ENCODE measurements at regions not wholly inside any gene's neighbourhood (a gene's known extent, or its start where the extent isn't known, plus 50 kb on each side); places are given as distances from the start of the nearest gene placed in this dataset.

GRCh38 chr4:10203851-10204250 is 87.3 kb upstream of the WDR1 start:
- TF ChIP-seq, protein P1, sequence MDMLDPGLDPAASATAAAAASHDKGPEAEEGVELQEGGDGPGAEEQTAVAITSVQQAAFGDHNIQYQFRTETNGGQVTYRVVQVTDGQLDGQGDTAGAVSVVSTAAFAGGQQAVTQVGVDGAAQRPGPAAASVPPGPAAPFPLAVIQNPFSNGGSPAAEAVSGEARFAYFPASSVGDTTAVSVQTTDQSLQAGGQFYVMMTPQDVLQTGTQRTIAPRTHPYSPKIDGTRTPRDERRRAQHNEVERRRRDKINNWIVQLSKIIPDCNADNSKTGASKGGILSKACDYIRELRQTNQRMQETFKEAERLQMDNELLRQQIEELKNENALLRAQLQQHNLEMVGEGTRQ (IDR thresholded peaks at IDR 0.05; ENCODE audit: low read depth, low read length) = no peak
- TF ChIP-seq, protein P2, sequence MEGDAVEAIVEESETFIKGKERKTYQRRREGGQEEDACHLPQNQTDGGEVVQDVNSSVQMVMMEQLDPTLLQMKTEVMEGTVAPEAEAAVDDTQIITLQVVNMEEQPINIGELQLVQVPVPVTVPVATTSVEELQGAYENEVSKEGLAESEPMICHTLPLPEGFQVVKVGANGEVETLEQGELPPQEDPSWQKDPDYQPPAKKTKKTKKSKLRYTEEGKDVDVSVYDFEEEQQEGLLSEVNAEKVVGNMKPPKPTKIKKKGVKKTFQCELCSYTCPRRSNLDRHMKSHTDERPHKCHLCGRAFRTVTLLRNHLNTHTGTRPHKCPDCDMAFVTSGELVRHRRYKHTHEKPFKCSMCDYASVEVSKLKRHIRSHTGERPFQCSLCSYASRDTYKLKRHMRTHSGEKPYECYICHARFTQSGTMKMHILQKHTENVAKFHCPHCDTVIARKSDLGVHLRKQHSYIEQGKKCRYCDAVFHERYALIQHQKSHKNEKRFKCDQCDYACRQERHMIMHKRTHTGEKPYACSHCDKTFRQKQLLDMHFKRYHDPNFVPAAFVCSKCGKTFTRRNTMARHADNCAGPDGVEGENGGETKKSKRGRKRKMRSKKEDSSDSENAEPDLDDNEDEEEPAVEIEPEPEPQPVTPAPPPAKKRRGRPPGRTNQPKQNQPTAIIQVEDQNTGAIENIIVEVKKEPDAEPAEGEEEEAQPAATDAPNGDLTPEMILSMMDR (conservative IDR thresholded peaks at IDR 0.05; ENCODE audit: low read depth, low read length) = no peak
- TF ChIP-seq, protein P3, sequence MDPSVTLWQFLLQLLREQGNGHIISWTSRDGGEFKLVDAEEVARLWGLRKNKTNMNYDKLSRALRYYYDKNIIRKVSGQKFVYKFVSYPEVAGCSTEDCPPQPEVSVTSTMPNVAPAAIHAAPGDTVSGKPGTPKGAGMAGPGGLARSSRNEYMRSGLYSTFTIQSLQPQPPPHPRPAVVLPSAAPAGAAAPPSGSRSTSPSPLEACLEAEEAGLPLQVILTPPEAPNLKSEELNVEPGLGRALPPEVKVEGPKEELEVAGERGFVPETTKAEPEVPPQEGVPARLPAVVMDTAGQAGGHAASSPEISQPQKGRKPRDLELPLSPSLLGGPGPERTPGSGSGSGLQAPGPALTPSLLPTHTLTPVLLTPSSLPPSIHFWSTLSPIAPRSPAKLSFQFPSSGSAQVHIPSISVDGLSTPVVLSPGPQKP (IDR thresholded peaks at IDR 0.05; ENCODE audit: borderline replicate concordance, low read depth, low read length) = no peak
- TF ChIP-seq NFE2L2 (IDR thresholded peaks at IDR 0.05; ENCODE audit: low read depth, low read length) (no peak), POLR2A (IDR thresholded peaks at IDR 0.05; ENCODE audit: low read depth, low read length) (no peak), MXI1 (IDR thresholded peaks at IDR 0.05; ENCODE audit: borderline replicate concordance, low read depth, low read length) (no peak), BHLHE40 (IDR thresholded peaks at IDR 0.05; ENCODE audit: low read depth, low read length) (no peak), MAZ (IDR thresholded peaks at IDR 0.05; ENCODE audit: borderline replicate concordance, low read depth, low read length) (no peak), RAD21 (IDR thresholded peaks at IDR 0.05; ENCODE audit: low read length) (no peak), SMC3 (IDR thresholded peaks at IDR 0.05; ENCODE audit: low read depth, low read length) (no peak), CHD1 (IDR thresholded peaks at IDR 0.05; ENCODE audit: low read depth, low read length) (no peak), RCOR1 (IDR thresholded peaks at IDR 0.05; ENCODE audit: insufficient replicate concordance, low read length) (no peak)
